Effector CD4-positive, alpha-beta T cell (primary cell): ENCODE measurements at regions not wholly inside any gene's neighbourhood (a gene's known extent, or its start where the extent isn't known, plus 50 kb on each side); places are given as distances from the start of the nearest gene placed in this dataset.

Source experiments
- DNase-seq: peaks from one replicate; pipeline ENCODE4 v3.0.0-alpha.2; 2020

DNA sequence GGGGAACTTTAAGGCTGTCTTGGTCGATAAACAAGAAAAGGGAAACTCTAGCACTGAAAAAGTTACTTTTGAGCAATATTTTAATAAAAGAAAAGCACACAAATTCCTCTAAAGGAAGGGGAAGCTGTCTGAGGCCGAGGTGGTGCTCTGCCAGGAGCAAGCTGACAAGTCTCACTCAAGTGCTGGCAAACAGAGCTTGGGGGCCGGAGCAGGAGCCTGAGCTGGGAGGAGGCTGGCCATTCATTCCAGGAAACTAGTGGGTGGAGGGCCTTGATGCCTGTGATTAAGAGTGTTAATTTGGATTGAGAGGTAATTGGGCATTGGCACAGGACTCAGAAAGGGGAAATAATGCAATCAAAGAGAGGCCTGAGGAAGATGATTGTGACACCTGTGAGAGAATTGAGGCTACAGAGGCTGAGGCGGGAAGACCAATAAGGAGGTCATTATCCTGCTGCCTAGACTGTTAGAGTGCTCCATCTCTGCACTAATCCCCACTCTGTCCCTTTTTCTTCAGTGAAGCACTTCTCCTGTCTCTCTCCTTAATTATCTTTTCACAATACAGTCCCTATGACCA is 154.9 kb upstream of the COL1A2 start:
- no peak for DNase-seq

DNA sequence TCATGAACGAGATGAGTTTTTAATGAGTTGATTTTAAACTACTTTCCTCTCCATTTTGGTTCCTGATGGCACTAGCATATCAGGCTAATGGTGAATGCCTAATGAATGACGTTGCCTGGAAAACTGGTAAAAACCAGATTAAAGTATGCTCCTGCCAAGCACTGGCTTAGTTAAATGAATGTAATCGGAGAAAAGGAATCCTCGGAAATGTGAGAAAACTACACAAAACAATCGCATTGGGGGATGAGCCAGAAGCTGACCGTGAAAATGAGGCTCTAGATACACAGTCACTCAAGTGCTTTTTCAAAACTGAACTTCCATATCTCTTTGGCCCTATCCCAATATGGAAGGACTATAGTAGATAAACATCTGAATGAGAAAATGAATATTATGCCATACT is 153.8 kb upstream of the COL1A2 start:
- no peak for DNase-seq

DNA sequence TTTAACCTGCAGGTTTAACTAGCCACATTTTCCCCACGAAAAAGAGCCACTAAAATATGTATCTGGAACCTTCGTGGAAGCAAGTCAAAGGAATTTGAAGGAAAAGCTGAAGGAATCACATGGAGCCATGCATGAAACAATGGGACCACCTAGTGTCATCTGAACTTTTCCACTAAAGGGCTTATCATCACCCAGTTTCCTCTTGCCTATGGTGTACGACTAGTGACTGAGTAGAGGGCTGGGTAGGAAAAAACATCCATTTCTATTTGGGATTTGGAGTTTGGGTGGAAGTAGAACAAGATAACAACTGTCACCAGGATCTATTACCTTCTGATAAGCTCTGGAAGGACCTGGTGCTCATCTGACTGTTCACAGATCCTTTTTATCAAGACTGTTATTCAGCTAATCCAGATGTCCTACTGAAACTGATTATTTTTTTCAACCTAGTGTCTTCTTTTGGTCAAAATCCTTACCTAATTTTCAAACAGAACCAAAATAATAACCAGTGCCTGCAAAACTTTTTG is 153.2 kb upstream of the COL1A2 start:
- DNase-seq, result no peak

DNA sequence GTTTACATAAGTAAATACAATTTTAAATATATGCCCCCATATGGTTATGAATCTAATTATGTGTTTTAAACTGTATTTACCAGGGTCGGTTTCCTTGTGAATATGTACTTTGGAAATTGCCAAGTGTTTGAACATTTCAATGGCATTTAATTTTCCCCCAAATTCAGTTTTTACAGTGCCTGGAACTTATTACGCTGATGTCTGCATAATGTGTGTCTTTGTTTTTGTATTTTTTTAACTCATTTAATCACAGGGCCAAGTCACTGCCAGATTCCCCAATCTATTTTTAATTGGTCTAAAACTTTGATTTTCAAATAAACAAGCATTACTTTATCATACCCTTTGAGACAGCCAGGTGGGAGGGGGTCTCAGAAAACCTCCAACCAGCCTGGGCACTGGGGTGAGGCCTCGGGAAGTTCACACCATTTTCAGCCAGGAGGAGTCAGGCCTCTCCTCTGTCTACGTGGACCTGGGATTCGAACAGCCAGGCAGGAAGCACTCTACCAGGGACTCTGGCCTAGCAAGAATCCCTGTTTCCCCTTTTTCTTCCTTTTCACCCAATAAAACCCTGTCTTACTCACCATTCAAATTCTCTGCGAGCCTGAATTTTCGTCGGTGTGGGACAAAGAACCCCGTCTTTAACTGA is 151.5 kb upstream of the COL1A2 start:
- no peak for DNase-seq

DNA sequence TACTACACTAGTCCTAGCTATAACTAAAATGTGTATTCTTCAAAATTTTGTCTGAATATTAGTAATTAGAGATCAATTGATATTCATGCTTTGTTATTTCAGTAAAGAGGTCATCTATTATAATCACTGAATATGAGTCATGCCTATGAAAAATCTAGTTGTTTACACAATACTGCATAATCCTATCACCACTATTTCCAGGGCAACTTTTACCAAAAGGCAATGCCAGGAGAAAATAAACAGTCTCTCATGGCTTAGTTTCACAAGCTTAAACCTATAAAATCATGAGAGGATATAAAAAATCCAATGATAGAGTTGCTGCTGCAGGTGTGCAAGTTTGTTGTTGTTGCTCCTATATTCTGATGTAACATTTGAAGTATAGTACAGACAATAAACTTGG is 149.9 kb upstream of the COL1A2 start:
- no peak for DNase-seq

DNA sequence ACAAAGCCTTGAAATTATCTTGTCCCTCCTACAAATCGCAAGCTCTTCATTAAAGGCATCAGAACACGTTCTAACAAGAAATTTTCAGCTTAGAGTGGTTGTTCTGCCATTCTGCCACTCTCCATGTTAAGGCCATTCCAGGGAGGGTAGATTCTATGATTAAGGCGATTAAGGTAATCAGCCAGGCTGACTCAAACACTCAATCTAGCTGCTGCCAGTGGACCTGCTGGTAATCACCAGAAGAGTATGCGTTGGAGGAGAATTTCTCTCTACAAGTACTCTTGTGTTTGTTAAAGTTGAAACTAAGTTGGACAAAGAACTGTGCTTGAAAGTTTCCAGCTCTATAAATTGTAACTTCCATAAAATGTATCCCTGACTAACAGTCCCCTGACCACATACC is 149.2 kb upstream of the COL1A2 start:
- DNase-seq, result no peak

DNA sequence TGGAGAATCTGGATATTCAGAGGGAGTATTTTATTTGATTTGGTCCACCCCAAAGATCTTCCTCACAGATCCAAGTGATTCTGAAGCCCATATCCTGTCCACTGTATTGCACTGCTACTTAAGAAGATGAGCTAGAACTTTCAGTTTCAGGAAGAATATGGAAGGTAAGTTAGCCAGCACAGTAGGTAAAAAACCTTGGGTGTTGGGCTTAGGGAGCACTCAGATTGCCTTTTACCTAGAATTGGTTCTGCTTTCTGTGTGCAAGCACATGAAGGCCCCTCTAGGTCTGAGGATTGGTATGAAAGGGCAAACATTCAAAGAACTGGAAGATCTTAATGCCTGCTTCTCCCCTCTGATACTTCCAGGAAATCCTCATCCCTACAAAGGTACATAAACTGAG is 146.7 kb upstream of the COL1A2 start:
- no peak for DNase-seq

DNA sequence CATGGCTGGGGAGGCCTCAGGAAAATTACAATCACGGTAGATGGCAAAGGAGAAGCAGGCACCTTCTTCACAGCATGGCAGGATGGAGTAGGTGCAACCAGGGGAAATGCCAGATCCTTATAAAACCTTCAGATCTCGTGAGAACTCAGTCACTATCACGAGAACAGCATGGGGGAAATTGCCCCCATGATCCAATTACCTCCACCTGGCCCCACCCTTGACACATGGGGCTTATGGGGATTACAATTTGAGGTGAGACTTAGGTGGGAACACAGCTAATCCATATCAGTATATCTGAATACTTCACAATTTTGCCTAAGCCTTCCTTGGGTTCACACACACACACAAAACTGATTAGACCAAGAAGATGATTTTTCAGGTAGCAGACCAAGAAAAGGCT is 145.1 kb upstream of the COL1A2 start:
- DNase-seq, result no peak

DNA sequence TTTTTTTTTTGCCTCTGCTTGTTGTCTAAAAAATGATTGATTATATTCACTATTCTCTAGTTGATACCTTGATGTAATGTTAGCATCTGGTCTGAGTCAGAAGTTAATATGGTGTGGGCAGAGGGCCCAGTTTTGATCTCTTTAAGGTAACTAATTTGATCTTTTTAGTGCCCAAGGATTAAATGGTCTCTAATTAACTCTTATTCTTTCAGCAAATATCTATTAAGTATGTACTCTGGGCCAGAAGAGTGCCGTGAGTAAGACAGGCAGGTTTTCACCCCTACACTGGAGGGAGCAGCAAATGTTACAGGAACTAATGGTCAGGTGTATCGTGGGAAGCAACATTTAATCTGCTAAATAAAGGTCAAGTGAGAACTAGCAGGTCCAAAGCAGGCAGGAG is 144.6 kb upstream of the COL1A2 start:
- DNase-seq, result no peak

DNA sequence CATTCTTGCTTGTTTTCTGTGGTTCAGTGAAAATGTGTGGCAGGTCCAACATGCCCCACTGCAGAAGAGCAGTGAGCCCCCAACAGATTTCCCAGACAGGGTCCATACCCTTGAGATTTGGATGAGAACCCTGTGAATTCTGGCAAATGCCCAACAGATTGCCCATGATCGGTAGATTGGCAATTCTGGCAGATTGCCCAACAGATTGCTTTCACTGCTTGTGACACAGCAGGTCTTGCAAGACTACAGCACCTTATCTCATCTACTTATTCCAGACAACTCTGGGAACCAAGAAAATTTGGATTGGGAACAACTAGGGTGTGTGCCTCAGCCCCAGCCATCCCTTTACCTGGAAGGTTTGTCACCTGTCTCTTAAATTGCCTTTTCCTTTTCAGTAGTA is 143.7 kb upstream of the COL1A2 start:
- DNase-seq, result no peak

DNA sequence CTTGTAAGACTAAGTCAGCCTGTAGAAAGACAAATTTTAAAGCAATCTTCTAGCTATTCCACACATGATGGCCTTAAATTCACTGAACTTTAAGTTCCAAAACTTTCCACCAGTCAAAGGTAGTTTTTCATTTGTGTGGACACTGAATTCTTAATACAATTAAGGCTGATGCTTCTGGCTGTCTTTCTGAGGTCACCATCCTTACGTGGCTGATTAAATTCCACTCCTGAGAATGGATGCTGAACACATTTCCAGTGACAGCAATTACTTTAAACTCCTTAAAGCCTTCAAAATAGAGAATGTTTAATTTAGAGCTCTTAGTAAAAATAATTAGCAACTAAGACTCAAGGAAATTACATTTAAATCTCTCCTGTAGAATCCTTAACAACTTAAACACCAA is 142.6 kb upstream of the COL1A2 start:
- DNase-seq, result no peak

DNA sequence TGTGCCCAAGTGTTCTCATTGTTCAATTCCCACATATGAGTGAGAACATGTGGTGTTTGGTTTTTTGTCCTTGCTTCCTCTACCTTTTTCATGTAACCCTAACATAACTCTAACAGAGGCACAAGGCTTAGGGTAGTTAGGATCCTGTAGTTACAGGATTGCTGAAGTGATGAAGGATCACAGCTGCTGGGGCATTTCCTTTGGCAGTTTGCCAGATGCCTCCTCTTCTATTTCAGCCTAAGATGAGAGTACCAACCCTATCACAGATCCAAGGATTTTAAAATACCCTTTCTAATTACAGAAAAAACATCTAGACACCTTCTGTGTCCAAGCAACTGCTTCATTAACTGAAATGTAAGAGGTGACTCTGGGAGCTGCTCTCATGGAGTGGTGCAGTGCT is 141.7 kb upstream of the COL1A2 start:
- no peak for DNase-seq

DNA sequence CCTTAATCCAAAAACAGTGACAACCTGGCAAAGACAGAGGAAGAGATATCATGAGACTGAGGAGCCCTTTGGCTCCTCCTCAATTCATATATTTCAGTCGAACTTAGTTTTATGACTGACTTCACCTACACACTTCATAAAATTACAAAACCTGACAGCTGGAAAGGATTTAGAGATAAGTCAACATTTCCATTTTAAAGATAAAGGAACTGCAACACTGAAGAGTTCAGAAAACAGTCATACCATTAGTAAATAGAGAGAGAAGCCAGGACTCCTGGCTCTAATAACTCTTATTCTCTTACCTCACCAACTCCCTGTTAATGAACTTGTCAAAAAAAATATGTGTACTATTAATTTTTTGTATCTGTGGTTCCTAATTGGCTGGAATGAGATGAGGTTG is 141.0 kb upstream of the COL1A2 start:
- DNase-seq, result no peak

DNA sequence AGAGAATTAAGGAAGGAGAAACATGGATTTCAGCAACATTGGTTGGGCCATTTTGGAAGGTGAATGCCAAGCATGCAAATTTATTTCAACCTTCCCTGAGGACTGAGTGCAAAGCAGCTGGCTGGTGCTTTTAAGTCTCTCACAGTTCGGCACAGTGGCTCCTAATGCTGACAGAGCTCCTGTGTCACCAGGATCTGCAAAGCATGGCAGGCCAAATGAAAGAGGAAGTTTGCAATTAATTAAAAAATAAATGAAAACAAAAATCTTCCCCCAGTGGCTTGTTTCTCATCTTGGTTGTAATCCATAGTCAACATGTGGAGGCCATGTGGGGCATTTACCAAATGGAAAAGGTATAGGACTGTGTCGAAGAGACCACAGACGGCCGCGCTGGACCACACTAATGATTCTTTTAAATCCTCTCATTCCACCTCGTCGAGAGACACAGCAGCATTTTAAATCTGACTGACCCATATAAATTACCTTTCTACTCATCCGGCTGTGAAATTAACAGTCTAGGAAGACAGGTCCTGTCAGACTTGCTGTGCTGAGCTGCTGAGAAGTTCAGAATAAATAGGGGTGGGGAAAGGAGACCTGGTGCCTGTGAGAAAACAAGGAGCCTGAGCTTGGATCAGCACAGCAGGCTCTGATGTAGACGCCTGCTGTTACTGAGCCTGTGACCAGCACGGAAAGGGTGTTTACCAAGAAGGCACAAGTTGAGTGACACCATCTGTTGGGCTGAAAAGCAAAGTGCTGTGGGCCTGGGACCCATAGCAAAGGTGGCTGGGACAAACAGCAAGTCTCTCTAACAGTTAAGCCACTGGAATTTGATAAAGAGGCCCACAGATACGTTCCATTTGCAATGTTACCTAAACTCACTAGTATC is 136.0 kb upstream of the COL1A2 start:
- DNase-seq, result no peak

DNA sequence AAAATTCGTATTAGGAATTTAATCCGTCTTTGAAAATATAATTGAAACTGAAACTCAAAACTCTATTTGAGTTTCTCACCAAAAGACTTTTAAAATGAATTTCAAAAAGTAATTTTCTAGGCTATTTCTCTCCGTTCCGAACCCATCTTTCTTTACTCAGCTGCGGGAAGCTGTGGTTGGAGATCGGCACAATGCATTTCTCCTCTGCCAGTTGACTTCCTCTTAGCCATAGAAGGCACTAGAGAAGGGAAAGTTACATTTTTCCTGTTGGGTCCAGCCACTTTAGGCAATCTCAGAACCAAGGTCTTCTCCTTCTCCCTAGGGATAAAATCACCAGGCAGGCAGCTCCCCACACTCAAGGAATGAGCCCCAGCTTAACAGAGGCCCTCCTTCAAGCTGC is 133.6 kb upstream of the COL1A2 start:
- no peak for DNase-seq

DNA sequence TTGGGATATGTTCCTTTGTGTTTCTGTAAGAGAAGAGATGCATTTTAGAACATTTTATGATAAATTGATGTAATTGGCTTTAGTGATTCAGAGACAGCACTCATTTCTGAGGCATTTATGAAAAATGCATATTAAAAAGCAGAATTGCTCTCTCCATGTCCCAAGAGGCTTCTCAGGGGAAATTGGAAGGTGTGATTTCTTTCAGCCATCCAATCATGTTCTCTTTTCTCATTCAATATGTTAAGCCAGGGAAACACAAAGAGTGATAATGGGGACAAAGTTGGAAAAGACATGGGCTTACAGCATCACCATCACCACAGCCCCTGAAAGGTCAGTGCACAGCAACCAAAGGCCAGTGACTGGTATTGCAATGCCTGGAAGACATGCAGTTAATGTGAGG is 129.9 kb upstream of the COL1A2 start:
- no peak for DNase-seq

DNA sequence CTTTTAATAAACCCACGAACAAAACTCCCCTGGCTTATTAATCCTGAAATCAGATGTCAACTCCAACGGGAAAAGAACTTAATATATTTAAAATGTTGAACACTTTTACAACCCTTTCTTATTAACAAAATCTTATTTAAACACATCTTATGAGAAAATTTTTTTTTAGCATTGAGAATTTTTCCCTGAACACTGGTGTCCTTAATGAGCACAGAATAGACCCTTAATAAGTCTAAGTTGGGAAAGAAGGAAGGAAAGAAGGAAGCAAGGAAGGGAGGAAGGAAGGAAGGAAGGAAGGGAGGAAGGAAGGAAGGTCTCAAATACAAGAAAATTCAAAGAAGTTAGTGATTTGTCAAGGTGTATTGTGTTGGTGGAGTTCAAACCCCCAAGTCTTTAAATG is 129.2 kb upstream of the COL1A2 start:
- no peak for DNase-seq

DNA sequence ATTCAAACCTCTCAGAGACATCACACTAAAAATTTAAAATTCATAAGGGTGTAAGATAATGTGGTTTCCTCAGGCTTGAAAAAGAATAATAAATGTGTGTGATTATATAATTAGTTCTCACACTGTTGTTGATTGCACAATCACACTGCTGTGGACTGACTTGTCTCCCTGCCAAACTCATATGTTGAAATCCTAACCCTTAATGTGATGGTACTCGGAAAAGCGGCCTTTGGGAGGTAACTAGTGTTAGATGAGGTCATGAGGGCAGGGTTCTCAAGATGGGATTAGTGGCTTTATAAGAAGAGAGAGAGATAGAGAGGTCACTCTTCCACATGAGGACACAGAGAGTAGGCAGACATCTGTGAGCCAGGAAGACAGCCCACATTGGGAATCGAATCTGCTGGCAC is 128.5 kb upstream of the COL1A2 start:
- DNase-seq, result no peak

DNA sequence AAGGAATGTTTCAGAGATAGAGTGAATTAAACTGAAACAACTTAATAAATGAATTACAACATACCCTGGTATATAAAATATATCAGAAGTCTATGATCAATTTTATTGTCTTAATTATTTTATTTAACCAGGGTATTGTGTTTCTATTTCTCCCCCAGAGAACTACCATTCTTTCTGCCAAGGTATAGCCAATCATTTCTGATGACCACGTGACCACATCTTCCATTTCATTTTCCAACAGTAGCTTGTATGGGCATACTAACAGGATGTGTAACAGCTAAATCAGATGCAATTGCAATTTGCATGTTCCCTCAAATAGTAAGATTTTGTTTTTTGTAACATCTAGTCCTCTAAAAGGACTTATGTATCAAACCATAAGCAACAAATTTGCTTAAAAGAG is 123.9 kb upstream of the COL1A2 start:
- no peak for DNase-seq

DNA sequence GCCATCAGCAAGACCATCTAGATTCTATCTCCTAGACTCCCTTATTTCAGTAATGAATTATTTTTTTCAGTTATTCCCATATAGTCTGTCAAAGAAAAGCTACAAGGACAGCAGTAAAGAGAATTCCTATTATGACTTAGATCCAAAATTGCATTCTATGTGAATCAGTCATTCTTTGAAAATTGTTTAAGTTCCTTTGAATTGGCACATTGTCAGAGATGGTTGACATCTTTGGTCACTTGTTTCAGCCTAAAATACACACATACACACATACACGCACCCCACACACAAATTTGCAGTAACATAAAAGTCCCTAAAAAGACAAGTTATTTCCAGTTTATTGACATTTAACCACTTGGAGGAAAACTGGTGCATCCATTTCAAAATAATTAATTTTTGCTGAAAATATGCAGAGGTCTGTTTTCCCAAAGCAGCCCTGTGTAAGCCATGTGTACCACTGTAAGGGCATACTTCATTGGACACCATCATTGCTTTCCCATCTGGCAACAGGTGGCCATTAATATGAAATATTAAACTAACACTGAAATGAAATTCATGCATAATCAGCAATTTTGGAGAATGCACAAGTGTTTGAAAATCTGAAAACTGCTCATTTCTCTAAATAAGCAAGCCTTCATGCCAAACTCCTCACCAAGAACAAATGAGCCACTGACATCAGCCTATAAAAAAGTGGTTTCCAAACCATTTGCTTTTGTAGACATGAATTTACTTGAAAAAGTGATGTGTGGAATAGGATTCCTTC is 121.7 kb upstream of the COL1A2 start:
- DNase-seq, result no peak

DNA sequence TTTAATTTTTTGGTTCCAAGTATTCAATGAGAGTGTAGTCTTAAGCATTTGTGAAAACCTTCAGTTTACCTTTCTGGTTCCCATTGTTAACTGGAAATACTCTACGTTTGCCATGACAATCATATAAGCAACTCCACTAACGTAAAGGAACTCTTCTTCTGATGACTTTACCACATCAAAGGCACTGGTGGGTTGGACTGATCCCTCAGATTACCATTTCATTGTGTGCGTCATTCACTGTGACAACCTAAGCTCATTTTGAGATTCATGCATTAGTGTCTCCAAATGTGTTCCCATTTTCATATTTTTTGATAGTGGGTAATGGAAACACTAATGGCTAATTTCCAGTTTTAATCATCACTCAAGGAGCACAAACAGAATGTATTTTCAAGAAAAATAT is 119.9 kb upstream of the COL1A2 start:
- no peak for DNase-seq

DNA sequence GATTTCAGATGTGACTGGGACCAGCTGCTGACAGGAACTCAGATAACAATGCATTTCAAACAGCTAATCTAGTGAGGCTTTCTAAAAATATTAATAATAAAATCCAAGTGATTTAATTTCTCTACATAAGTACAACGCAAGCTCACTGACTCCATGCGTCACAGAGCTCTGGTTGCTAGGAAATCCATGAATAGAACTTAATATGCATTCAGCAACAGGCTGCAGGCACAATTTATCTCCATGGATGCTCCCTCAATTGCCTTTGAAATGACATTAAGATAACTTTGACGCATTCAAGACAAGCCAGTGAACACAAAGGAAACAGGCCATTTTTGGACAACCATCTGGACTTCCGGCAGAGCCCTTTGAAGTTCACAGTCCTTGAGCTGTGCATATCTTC is 118.7 kb upstream of the COL1A2 start:
- DNase-seq, result no peak

DNA sequence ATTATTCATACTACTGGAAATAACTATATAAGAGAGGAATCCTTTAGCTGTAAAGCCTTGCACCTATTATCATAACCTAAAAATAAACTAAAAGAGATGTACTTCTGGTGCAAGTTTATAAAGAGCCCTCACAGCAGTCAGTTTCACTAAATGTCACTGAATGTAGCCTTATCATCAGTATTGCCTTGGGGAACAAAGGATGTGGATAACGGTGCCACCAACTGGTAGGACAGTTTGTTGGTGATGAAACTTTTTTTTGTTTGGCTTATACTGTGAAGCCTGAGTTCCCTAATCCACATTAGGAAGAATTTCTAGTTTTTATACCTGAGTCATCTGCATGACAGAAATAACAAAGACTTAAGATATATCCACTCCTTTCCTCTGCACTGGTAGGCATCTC is 117.9 kb upstream of the COL1A2 start:
- no peak for DNase-seq
